ENCODE measurements at regions not wholly inside any gene's neighbourhood (a gene's known extent, or its start where the extent isn't known, plus 50 kb on each side); places are given as distances from the start of the nearest gene placed in this dataset.

GRCh38 chrX:44708470-44708869 is 135.4 kb upstream of the DUSP21 start:
- TF ChIP-seq, protein P1, sequence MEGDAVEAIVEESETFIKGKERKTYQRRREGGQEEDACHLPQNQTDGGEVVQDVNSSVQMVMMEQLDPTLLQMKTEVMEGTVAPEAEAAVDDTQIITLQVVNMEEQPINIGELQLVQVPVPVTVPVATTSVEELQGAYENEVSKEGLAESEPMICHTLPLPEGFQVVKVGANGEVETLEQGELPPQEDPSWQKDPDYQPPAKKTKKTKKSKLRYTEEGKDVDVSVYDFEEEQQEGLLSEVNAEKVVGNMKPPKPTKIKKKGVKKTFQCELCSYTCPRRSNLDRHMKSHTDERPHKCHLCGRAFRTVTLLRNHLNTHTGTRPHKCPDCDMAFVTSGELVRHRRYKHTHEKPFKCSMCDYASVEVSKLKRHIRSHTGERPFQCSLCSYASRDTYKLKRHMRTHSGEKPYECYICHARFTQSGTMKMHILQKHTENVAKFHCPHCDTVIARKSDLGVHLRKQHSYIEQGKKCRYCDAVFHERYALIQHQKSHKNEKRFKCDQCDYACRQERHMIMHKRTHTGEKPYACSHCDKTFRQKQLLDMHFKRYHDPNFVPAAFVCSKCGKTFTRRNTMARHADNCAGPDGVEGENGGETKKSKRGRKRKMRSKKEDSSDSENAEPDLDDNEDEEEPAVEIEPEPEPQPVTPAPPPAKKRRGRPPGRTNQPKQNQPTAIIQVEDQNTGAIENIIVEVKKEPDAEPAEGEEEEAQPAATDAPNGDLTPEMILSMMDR (IDR thresholded peaks at IDR 0.05), result no peak
- TF ChIP-seq POLR2AphosphoS5 (IDR thresholded peaks at IDR 0.05; ENCODE audit: insufficient read depth in 1 of 2, low read depth in 1 of 2) (no peak), POLR2A (IDR thresholded peaks at IDR 0.05) (no peak)
- Histone ChIP-seq H3K4me3 (no peak overlapping the region), H3K27ac (no peak overlapping the region), H3K9me3 (no peaks in the 10 kb centered on the region), H3K36me3 (no peaks in the 10 kb centered on the region), H3K4me1 (no peaks in the 10 kb centered on the region), H3K27me3 (no peaks in the 10 kb centered on the region)
- intact Hi-C loops (cut with DNase I), result no loop called here
- no peak for DNase-seq (ENCODE audit: extremely low spot score in 2 of 2)

DNA sequence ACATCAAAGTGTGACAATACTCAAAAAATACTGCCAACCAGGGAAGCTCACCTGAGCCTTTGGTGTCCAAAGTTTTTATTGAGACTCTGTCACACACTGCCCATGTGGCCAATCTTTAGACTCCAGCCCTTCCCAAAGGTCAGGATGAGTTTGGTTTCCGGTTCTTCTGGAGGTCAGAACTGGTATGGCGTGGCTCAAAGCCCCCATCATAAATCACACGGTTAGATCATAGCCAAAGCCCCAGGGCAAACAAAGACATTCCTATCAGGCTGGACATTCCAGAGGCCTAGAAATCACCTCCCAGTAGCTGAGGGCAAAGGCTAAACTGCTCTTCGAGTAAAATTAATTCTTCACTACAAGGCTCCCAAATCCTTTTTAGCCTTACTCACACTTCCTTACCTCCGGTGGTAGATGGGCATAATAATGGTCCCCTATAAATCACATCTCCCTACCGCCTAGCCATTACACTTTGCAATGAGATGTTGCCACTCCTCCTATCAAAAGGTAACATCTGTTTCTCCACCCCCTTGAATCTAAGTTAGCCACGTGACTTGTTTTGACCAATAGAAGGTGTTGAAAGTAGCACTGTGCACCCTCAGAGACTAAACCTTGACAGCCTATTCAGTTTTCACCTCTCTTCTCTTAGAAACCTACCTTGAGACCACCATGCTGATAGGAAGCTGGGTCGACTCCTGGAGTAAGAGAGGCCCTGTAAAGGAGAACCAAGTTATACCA is 137.8 kb upstream of the DUSP21 start:
- Histone ChIP-seq H3K9me3 (no peaks in the 10 kb centered on the region), H3K4me3 (no peak overlapping the region), H3K4me1 (no peaks in the 10 kb centered on the region), H3K27ac (no peak overlapping the region), H3K27me3 (no peaks in the 10 kb centered on the region), H3K36me3 (no peaks in the 10 kb centered on the region)
- no peak for DNase-seq (ENCODE audit: extremely low spot score in 2 of 2)
- TF ChIP-seq POLR2A (IDR thresholded peaks at IDR 0.05), result no peak
- no peak for TF ChIP-seq POLR2AphosphoS5 (IDR thresholded peaks at IDR 0.05; ENCODE audit: insufficient read depth in 1 of 2, low read depth in 1 of 2)
- TF ChIP-seq, protein P1 (IDR thresholded peaks at IDR 0.05), result no peak
- intact Hi-C loops (cut with DNase I), result no loop called here

DNA sequence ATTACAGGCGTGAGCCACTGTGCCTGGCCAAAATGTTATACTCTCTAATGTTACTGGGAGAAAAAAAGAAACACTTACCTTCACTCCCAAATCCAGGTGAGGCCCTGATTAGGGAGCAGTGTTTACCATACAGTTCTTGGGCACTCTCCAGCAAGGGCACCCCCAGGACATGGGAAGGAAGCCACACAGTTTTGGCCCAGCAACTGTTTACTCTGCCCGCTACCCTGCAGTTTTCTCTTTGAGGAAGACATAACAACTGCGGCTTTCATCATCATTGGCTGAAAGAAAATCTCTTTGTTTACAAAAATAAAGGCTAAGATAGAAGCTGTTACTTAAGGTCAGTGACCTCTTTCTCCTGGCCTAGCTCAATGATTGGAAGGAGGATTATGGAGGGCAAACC is 145.5 kb upstream of the DUSP21 start:
- Histone ChIP-seq H3K4me1 (no peaks in the 10 kb centered on the region), H3K9me3 (no peaks in the 10 kb centered on the region), H3K4me3 (no peak overlapping the region), H3K27ac (no peak overlapping the region), H3K36me3 (no peaks in the 10 kb centered on the region), H3K27me3 (no peaks in the 10 kb centered on the region)
- TF ChIP-seq POLR2AphosphoS5 (IDR thresholded peaks at IDR 0.05; ENCODE audit: insufficient read depth in 1 of 2, low read depth in 1 of 2) (no peak), POLR2A (IDR thresholded peaks at IDR 0.05) (no peak)
- TF ChIP-seq, protein P1 (IDR thresholded peaks at IDR 0.05), result no peak
- no peak for DNase-seq (ENCODE audit: extremely low spot score in 2 of 2)
- intact Hi-C loops (cut with DNase I), result no loop called here

DNA sequence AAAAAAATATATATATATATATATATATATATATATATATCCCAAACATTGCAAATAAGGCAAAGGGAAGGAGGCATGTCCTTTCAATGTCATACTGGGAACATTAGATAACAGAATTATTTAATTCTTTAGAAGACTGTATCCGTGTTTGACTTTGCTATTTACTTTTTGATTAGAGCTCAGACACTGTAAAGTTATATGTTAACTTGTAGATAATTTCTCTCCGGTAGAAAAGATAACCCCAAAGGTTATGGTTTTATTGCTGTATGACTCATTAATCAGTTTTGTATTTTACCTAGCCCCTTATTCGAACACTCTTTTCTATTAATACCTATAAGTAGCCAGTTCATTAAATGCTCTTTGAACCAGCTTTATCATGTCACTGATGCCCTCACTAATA is 150.6 kb upstream of the DUSP21 start:
- H3K4me1 ChIP-seq, result no peaks in the 10 kb centered on the region
- DNase-seq (ENCODE audit: extremely low spot score in 2 of 2), result no peak
- H3K36me3 ChIP-seq, result no peaks in the 10 kb centered on the region
- TF ChIP-seq POLR2AphosphoS5 (IDR thresholded peaks at IDR 0.05; ENCODE audit: insufficient read depth in 1 of 2, low read depth in 1 of 2) (no peak), POLR2A (IDR thresholded peaks at IDR 0.05) (no peak)
- TF ChIP-seq, protein P1 (IDR thresholded peaks at IDR 0.05), result no peak
- H3K4me3 ChIP-seq, result no peak overlapping the region
- H3K27me3 ChIP-seq, result no peaks in the 10 kb centered on the region
- no peak overlapping the region for H3K27ac ChIP-seq
- no peaks in the 10 kb centered on the region for H3K9me3 ChIP-seq
- intact Hi-C loops (cut with DNase I), result no loop called here

DNA sequence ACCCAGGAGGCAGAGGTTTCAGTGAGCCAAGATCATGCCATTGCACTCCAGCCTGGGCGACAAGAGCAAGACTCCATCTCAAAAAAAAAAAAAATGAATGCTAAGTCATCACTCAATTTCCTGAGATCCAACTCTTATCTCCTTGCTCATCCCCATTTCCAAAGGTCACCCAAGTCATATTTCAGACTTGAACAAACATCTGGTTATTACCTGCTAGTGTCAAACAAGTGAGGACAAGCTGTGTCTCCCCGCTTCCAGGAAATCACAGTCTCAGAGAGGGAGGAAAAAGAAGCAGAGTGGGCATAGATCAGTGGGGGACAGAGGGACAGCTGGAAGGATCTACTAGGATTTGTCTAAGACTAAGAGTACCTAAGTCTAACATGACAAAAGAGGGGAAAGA is 147.5 kb upstream of the FUNDC1 start:
- intact Hi-C loops (cut with DNase I), result no loop called here
- TF ChIP-seq, protein P1 (IDR thresholded peaks at IDR 0.05), result no peak
- TF ChIP-seq POLR2A (IDR thresholded peaks at IDR 0.05), result no peak
- no peak for TF ChIP-seq POLR2AphosphoS5 (IDR thresholded peaks at IDR 0.05; ENCODE audit: insufficient read depth in 1 of 2, low read depth in 1 of 2)
- Histone ChIP-seq H3K36me3 (no peaks in the 10 kb centered on the region), H3K9me3 (no peaks in the 10 kb centered on the region), H3K27me3 (no peaks in the 10 kb centered on the region), H3K4me1 (no peaks in the 10 kb centered on the region), H3K4me3 (no peak overlapping the region), H3K27ac (no peak overlapping the region)
- DNase-seq (ENCODE audit: extremely low spot score in 2 of 2), result no peak

All from vagina (tissue), 2 donors.